ENCODE measurements at regions not wholly inside any gene's neighbourhood (a gene's known extent, or its start where the extent isn't known, plus 50 kb on each side); places are given as distances from the start of the nearest gene placed in this dataset.

DNA sequence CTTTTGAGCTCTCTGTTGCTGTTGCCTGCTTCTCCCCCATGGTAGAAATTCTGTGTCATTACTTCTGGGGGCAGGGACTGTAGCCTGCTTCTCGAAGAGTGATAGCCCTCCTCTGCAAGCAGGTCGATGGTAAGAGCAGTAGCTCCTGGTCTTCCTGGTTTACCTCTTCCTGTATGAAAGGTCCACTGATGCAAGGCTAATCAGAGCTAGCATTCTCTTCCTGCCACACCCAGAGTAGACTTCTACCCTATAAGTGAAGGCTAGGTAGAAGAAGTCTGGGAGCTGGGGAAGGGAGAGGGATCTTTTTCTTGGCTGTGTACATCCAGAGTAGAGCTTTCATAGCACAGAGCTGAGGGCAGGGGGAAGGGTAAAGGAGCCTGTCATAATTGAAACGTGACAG is 357.0 kb downstream of the SQOR start:
- H4K8ac ChIP-seq (ENCODE audit: extremely low read depth, insufficient read depth, low read length) = no peak overlapping the region
- no peak overlapping the region for H2BK120ac ChIP-seq (replicated peaks; ENCODE audit: low read depth, low read length)
- no peak overlapping the region for H3K9ac ChIP-seq (replicated peaks in 1 of 4; ENCODE audit: extremely low read depth in 1 of 4, low read depth in 3 of 4, low read length in 3 of 4)
- H2BK15ac ChIP-seq (ENCODE audit: low read length) = no peak overlapping the region
- no peak overlapping the region for H4K5ac ChIP-seq (ENCODE audit: insufficient read length, low read depth, low read length)
- H4K20me1 ChIP-seq (replicated peaks in 1 of 2; ENCODE audit: control insufficient read depth in 1 of 2, insufficient read depth in 2 of 2, low read length in 2 of 2) = no peaks in the 10 kb centered on the region
- FAIRE-seq = no peak
- no peak overlapping the region for H3K14ac ChIP-seq (ENCODE audit: insufficient read length)
- no peaks in the 10 kb centered on the region for H3K9me3 ChIP-seq (ENCODE audit: insufficient read depth in 2 of 2, low read depth in 1 of 2, low read length in 1 of 2)
- no peak overlapping the region for H3K56ac ChIP-seq (replicated peaks; ENCODE audit: insufficient read length, low read depth, low read length)
- H3K18ac ChIP-seq (ENCODE audit: extremely low read depth, low read length) = no peak overlapping the region
- H3K27ac ChIP-seq (ENCODE audit: low read depth, low read length) = no peak overlapping the region
- H2BK5ac ChIP-seq (ENCODE audit: low read depth, low read length) = no peak overlapping the region
- H3K4me2 ChIP-seq (ENCODE audit: insufficient read depth in 1 of 2, low read depth in 2 of 2, low read length in 2 of 2) = no peak overlapping the region
- POLR2A ChIA-PET (ENCODE audit: partially characterized antibody) = no interaction called here
- WGBS, 2 experiments (ENCODE audit: extremely low coverage in 1 of 2, insufficient coverage in 1 of 2, insufficient read length in 1 of 2, insufficient replicate concordance in 2 of 2, low coverage in 1 of 2, low lambda C conversion rate in 2 of 2, missing lambda C conversion rate in 1 of 2) = 90% methylated on average over 3 of the region's 3 CpGs; no CpG with 5 or more reads in 1 of the 2 experiments
- H3K23ac ChIP-seq (ENCODE audit: insufficient read length) = no peak overlapping the region
- H3K23me2 ChIP-seq (ENCODE audit: low read depth, low read length) = no peaks in the 10 kb centered on the region; the same call in 1 of the 2 replicates
- no peak for DNase-seq (ENCODE audit: low read depth in 1 of 2, low spot score in 2 of 2)
- H3K4ac ChIP-seq (replicated peaks; ENCODE audit: insufficient read length, low read depth, low read length) = no peak overlapping the region
- H3K79me2 ChIP-seq (ENCODE audit: control insufficient read depth in 1 of 2, insufficient read depth in 2 of 2, low read length in 2 of 2) = no peaks in the 10 kb centered on the region
- no peak overlapping the region for H2BK12ac ChIP-seq (ENCODE audit: low read depth, low read length)
- H2BK20ac ChIP-seq (ENCODE audit: low read length) = no peak overlapping the region
- H3K27me3 ChIP-seq (replicated peaks in 1 of 4; ENCODE audit: control insufficient read depth in 3 of 4, extremely low read depth in 1 of 4, insufficient read depth in 3 of 4, low read length in 3 of 4) = no peaks in the 10 kb centered on the region
- H3K36me3 ChIP-seq (ENCODE audit: control insufficient read depth in 2 of 4, insufficient read depth in 4 of 4, low read length in 3 of 4) = no peaks in the 10 kb centered on the region
- no peaks in the 10 kb centered on the region for H3K79me1 ChIP-seq (ENCODE audit: low read depth, low read length)
- no peak overlapping the region for H2AFZ ChIP-seq (ENCODE audit: low read length)
- H4K91ac ChIP-seq (replicated peaks; ENCODE audit: insufficient read length, low read length) = no peak overlapping the region
- TF ChIP-seq JUND (IDR thresholded peaks at IDR 0.05; ENCODE audit: low read length) (no peak), TAF1 (IDR thresholded peaks at IDR 0.05; ENCODE audit: low read depth, low read length) (no peak), SRF (IDR thresholded peaks at IDR 0.05; ENCODE audit: low read depth, low read length) (no peak), CBX5 (IDR thresholded peaks at IDR 0.05; ENCODE audit: low read depth, low read length) (no peak), RXRA (IDR thresholded peaks at IDR 0.05; ENCODE audit: insufficient read depth, low read depth, low read length) (no peak), ZNF274 (IDR thresholded peaks at IDR 0.05; ENCODE audit: borderline replicate concordance, extremely low read depth, low read length) (no peak), NRF1 (IDR thresholded peaks at IDR 0.05; ENCODE audit: low read depth, low read length) (no peak), EZH2 (IDR thresholded peaks at IDR 0.05; ENCODE audit: low read depth, low read length, severe bottlenecking) (no peak), SIRT6 (IDR thresholded peaks at IDR 0.05; ENCODE audit: low read length) (no peak), JUN (IDR thresholded peaks at IDR 0.05; ENCODE audit: low read depth, low read length) (no peak), CEBPB (IDR thresholded peaks at IDR 0.05; ENCODE audit: low read depth, low read length) (no peak), POLR2AphosphoS5 (IDR thresholded peaks at IDR 0.05; ENCODE audit: low read depth, low read length) (no peak), CREB1 (IDR thresholded peaks at IDR 0.05) (no peak), KDM1A (IDR thresholded peaks at IDR 0.05; ENCODE audit: borderline replicate concordance, low read length) (no peak), SP4 (IDR thresholded peaks at IDR 0.05; ENCODE audit: low read length) (no peak), SP1 (IDR thresholded peaks at IDR 0.05; ENCODE audit: low read depth, low read length) (no peak)
- CTCF ChIA-PET (ENCODE audit: partially characterized antibody) = interaction anchor here (1.0 kb wide), 1 partner anchor 277 kb away, joined by 3 read pairs; no protein-coding TSS in a partner anchor
- H2AK5ac ChIP-seq (ENCODE audit: low read depth, low read length) = no peak overlapping the region
- H3K4me1 ChIP-seq (replicated peaks in 1 of 4; ENCODE audit: control insufficient read depth in 3 of 4, insufficient read depth in 4 of 4, low read length in 3 of 4) = no peaks in the 10 kb centered on the region
- no peak overlapping the region for H3K4me3 ChIP-seq (ENCODE audit: extremely low read depth in 1 of 4, insufficient read depth in 2 of 4, low read depth in 3 of 4, low read length in 4 of 4)

Measured in H1 (cell line).